SK-N-SH (cell line): ENCODE measurements at regions not wholly inside any gene's neighbourhood (a gene's known extent, or its start where the extent isn't known, plus 50 kb on each side); places are given as distances from the start of the nearest gene placed in this dataset.

Experiments
- CTCF ChIA-PET: fragments of 300-600, 350-600 bp; formaldehyde crosslinking; extraction: SDS; loops from one replicate; lab custom pipeline; 2021; lab: Yijun Ruan, JAX
- POLR2A ChIA-PET: fragments of 350-600 bp; sonication (Branson Sonifier 250); formaldehyde crosslinking; extraction: SDS; loops from one replicate; lab custom pipeline; 2020; ENCODE audit warnings: antibody characterized with exemption, inconsistent platforms; lab: Yijun Ruan, JAX
- DNase-seq: peaks from one replicate; pipeline ENCODE4 v3.0.0; 2012
- H2AFZ ChIP-seq: fragments of 200-600 bp; sonication (generic); 2 replicates; pipeline ENCODE4 v1.8.1; 2016; ENCODE audit warnings: antibody characterized with exemption, mild to moderate bottlenecking, low read depth
- H3F3A ChIP-seq: fragments of 200-600 bp; sonication (generic); replicated peaks from 2 replicates; pipeline ENCODE3; 2016; ENCODE audit warnings: antibody characterized with exemption, mild to moderate bottlenecking; ENCODE audit not compliant: insufficient read depth
- H3K27ac ChIP-seq, 2 experiments: fragments of 200-500 bp in 1 of 2; fragments of 200-600 bp in 1 of 2; sonication (Bioruptor generic) in 1 of 2; sonication (generic), shearing (Covaris generic) in 1 of 2; 2 replicates each; pipeline versions ENCODE4 v1.5.1 to v1.6.1; 2014 to 2016; ENCODE audit warnings: low read depth in 2 of 2, inconsistent platforms in 1 of 2, low read length in 1 of 2, mild to moderate bottlenecking in 1 of 2, mixed read lengths in 1 of 2
- H3K27me3 ChIP-seq: fragments of 200-600 bp; sonication (generic), shearing (Covaris generic); 2 replicates; pipeline ENCODE4 v1.6.1; 2016; ENCODE audit warnings: mixed run types; ENCODE audit not compliant: insufficient read depth
- H3K36me3 ChIP-seq, 2 experiments: fragments of 200-500 bp in 1 of 2; fragments of 200-600 bp in 1 of 2; sonication (Bioruptor generic) in 1 of 2; sonication (generic) in 1 of 2; replicated peaks in 1 of 2; 2 replicates each; pipeline versions ENCODE3 to v1.5.1; 2014 to 2016; ENCODE audit warnings: low read length in 1 of 2, mild to moderate bottlenecking in 1 of 2; ENCODE audit not compliant: insufficient read depth in 2 of 2, control insufficient read depth in 1 of 2
- H3K4me1 ChIP-seq, 2 experiments: fragments of 200-500 bp in 1 of 2; fragments of 200-600 bp in 1 of 2; sonication (Bioruptor generic) in 1 of 2; sonication (generic), shearing (Covaris generic) in 1 of 2; 2 replicates each; pipeline versions ENCODE4 v1.5.1 to v1.6.1; 2014 to 2016; ENCODE audit warnings: low read depth in 1 of 2, low read length in 1 of 2, mixed run types in 1 of 2; ENCODE audit not compliant: insufficient read depth in 2 of 2, control insufficient read depth in 1 of 2
- H3K4me2 ChIP-seq: fragments of 200-600 bp; sonication (generic), shearing (Covaris generic); 2 replicates; pipeline ENCODE4 v1.6.1; 2017; ENCODE audit warnings: mixed run types
- H3K4me3 ChIP-seq, 2 experiments: fragments of 200-500 bp in 1 of 2; fragments of 200-600 bp in 1 of 2; sonication (Bioruptor generic) in 1 of 2; sonication (generic), shearing (Covaris generic) in 1 of 2; 2 replicates each; pipeline versions ENCODE4 v1.5.1 to v1.8.1; 2014 to 2016; ENCODE audit warnings: low read depth in 2 of 2, inconsistent platforms in 1 of 2, low read length in 1 of 2, mild to moderate bottlenecking in 1 of 2, mixed read lengths in 1 of 2, moderate library complexity in 1 of 2
- H3K79me2 ChIP-seq: fragments of 200-600 bp; sonication (generic); 2 replicates; pipeline ENCODE4 v1.8.1; 2017; ENCODE audit warnings: mild to moderate bottlenecking; ENCODE audit not compliant: insufficient read depth
- H3K9ac ChIP-seq: fragments of 200-600 bp; sonication (generic); 2 replicates; pipeline ENCODE4 v1.6.1; 2017; ENCODE audit warnings: mixed run types
- H3K9me2 ChIP-seq: fragments of 200-600 bp; sonication (generic); 2 replicates; pipeline ENCODE4 v1.6.1; 2017; ENCODE audit warnings: mixed run types
- H3K9me3 ChIP-seq: fragments of 200-600 bp; sonication (generic); 2 replicates; pipeline ENCODE4 v1.6.1; 2017; ENCODE audit warnings: mixed run types, mild to moderate bottlenecking, moderate library complexity
- H4K20me1 ChIP-seq: fragments of 200-600 bp; sonication (generic); 2 replicates; pipeline ENCODE4 v1.6.1; 2017; ENCODE audit warnings: mild to moderate bottlenecking, mixed run types; ENCODE audit not compliant: insufficient read depth
- CTCF ChIP-seq: fragments of 200-600 bp; sonication (generic); IDR thresholded peaks from 2 replicates; pipeline ENCODE4 v1.6.1; 2017; ENCODE audit warnings: antibody characterized with exemption, mild to moderate bottlenecking, moderate library complexity
- FOXM1 ChIP-seq: IDR thresholded peaks from 2 replicates; pipeline ENCODE4 v1.4.0; 2012; ENCODE audit warnings: low read depth, mild to moderate bottlenecking
- IRF3 ChIP-seq: fragments of 150-350 bp; IDR thresholded peaks from 2 replicates; pipeline ENCODE4 v1.6.1; 2016; ENCODE audit warnings: mild to moderate bottlenecking, low read depth, low read length
- NRF1 ChIP-seq: IDR thresholded peaks from 2 replicates; pipeline ENCODE4 v1.6.1; 2012; ENCODE audit warnings: low read depth, mild to moderate bottlenecking, low read length
- RAD21 ChIP-seq: IDR thresholded peaks from 2 replicates; pipeline ENCODE4 v1.6.1; 2012; ENCODE audit warnings: mild to moderate bottlenecking, low read length
- RFX5 ChIP-seq: IDR thresholded peaks from 2 replicates; pipeline ENCODE4 v1.6.1; 2012; ENCODE audit warnings: mild to moderate bottlenecking, improper control_type of control experiment, low read length
- TEAD4 ChIP-seq: IDR thresholded peaks from 2 replicates; pipeline ENCODE4 v1.4.0; 2012; ENCODE audit warnings: mild to moderate bottlenecking, borderline replicate concordance; ENCODE audit not compliant: insufficient read depth
- USF2 ChIP-seq: fragments of 150-350 bp; IDR thresholded peaks from 2 replicates; pipeline ENCODE4 v1.6.1; 2017; ENCODE audit warnings: antibody characterized with exemption, low read length, low read depth, borderline replicate concordance
- YY1 ChIP-seq: IDR thresholded peaks from 2 replicates; pipeline ENCODE4 v1.4.0; 2012; ENCODE audit warnings: low read depth, mild to moderate bottlenecking
- WGBS: methylation state at CpG from one replicate; pipeline ENCODE4 v1.1.6; 2017; ENCODE audit warnings: low lambda C conversion rate; 5-methylcytosine and 5-hydroxymethylcytosine counted together
- TF ChIP-seq, protein P1 (sequence below): IDR thresholded peaks from 2 replicates; pipeline ENCODE4; 2012
- TF ChIP-seq, protein P2 (sequence below): IDR thresholded peaks from 2 replicates; pipeline ENCODE4 v1.6.1; 2012; ENCODE audit warnings: mild to moderate bottlenecking, low read depth, low read length, moderate library complexity

DNA sequence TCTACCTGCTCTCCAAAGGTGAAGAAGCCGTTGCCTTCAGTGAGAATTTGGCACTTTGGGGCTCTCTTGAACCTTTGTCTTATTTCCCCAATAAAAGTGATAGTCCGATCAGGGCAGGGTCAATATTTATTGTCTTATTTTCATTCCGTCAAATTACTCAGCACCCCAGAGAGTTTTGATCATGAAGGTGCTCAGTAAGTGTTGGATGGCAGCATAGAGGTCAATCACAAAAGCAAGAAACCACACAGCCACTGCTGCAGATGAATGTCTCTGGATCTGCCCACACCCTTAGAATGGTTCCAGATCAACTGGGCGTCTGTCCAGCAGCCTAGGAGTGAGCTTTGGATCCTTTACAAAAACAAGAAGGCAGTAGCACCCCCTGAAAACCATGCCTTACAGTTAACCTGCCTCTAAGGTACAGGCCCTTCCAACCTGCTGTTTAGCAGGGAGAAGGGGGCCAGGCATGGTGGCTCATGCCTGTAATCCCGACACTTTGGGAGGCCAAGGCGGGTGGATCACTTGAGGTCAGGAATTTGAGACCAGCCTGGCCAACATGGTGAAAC is 97.3 kb downstream of the PSMG1 start:
- no peak for TF ChIP-seq RFX5
- no peak for TF ChIP-seq YY1
- no peak for TF ChIP-seq IRF3
- no peak for DNase-seq
- ChIA-PET POLR2A (interaction anchor here (0.8 to 1.6 kb wide), 2 partner anchors 96 to 233 kb away, joined by 3 read pairs; no protein-coding TSS in a partner anchor), CTCF (interaction anchor here (0.7 to 1.9 kb wide), 4 partner anchors 14 to 329 kb away, joined by 3 to 5 read pairs (median 3); no protein-coding TSS in a partner anchor)
- Histone ChIP-seq H3K4me1 (no peaks in the 10 kb centered on the region; a peak in 1 of 4 replicates), H3K79me2 (no peaks in the 10 kb centered on the region), H2AFZ (no peak overlapping the region), H3K4me3 (no peak overlapping the region), H3K27me3 (no peaks in the 10 kb centered on the region), H3K9me2 (no peaks in the 10 kb centered on the region), H3K36me3 (no peaks in the 10 kb centered on the region), H4K20me1 (no peaks in the 10 kb centered on the region), H3K9ac (no peak overlapping the region), H3F3A (no peaks in the 10 kb centered on the region), H3K4me2 (no peak overlapping the region), H3K9me3 (no peaks in the 10 kb centered on the region), H3K27ac (no peak overlapping the region)
- 90% methylated on average over 6 of the region's 6 CpGs for WGBS

DNA sequence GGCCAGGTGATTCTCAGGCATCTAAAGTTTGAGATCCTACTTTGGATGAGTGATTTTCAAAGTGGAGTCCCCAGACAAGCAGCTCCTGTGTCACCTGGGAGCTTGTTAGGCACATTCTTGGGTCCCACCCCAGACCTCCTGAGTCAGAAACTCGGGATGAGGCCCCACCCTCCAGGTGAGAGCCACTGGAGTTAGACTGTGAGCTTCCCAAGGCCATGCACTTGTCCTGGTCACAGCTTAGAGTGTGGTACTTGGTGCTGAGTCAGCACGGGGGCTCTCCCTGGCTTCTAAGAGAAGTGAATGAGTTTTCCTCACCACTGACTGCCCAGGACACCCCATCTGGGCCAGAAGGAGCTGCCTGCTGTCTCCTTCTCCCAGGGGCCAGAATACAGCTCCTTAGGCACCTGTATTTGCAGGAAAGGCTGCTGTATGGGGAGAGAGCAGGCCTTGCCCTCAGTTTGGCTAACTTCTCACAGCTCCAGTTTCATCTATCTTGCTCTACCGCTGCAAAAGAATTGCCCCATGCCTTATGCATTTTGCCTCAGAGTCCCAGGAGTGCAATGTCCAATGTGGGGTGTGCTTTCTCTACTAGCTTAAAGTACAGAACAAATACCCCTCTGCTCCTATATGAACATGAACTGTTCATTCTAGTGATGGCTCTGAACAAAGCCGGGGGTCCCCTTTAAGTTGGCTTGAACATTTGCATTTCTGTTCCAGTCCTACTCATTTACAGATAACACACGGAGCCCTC is 98.1 kb downstream of the PSMG1 start:
- WGBS, result 56% methylated on average over 4 of the region's 5 CpGs
- H3K27ac ChIP-seq, result no peak overlapping the region
- CTCF ChIA-PET, result interaction anchor here (1.0 to 2.0 kb wide), 5 partner anchors 12 to 101 kb away, joined by 3 to 7 read pairs (median 4); no protein-coding TSS in a partner anchor
- no peak overlapping the region for H3K9ac ChIP-seq
- no peaks in the 10 kb centered on the region for H3K79me2 ChIP-seq
- H3K9me3 ChIP-seq, result no peaks in the 10 kb centered on the region
- H3F3A ChIP-seq, result no peaks in the 10 kb centered on the region
- no peak for DNase-seq
- no peak overlapping the region for H3K4me2 ChIP-seq
- no peaks in the 10 kb centered on the region; a peak in 1 of 4 replicates for H3K4me1 ChIP-seq
- TF ChIP-seq TEAD4, result no peak
- TF ChIP-seq RAD21, result no peak
- TF ChIP-seq USF2, result no peak
- TF ChIP-seq NRF1, result no peak
- no peak for TF ChIP-seq FOXM1
- TF ChIP-seq, protein P1, sequence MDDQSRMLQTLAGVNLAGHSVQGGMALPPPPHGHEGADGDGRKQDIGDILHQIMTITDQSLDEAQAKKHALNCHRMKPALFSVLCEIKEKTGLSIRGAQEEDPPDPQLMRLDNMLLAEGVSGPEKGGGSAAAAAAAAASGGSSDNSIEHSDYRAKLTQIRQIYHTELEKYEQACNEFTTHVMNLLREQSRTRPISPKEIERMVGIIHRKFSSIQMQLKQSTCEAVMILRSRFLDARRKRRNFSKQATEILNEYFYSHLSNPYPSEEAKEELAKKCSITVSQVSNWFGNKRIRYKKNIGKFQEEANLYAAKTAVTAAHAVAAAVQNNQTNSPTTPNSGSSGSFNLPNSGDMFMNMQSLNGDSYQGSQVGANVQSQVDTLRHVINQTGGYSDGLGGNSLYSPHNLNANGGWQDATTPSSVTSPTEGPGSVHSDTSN, result no peak
- TF ChIP-seq, protein P2, sequence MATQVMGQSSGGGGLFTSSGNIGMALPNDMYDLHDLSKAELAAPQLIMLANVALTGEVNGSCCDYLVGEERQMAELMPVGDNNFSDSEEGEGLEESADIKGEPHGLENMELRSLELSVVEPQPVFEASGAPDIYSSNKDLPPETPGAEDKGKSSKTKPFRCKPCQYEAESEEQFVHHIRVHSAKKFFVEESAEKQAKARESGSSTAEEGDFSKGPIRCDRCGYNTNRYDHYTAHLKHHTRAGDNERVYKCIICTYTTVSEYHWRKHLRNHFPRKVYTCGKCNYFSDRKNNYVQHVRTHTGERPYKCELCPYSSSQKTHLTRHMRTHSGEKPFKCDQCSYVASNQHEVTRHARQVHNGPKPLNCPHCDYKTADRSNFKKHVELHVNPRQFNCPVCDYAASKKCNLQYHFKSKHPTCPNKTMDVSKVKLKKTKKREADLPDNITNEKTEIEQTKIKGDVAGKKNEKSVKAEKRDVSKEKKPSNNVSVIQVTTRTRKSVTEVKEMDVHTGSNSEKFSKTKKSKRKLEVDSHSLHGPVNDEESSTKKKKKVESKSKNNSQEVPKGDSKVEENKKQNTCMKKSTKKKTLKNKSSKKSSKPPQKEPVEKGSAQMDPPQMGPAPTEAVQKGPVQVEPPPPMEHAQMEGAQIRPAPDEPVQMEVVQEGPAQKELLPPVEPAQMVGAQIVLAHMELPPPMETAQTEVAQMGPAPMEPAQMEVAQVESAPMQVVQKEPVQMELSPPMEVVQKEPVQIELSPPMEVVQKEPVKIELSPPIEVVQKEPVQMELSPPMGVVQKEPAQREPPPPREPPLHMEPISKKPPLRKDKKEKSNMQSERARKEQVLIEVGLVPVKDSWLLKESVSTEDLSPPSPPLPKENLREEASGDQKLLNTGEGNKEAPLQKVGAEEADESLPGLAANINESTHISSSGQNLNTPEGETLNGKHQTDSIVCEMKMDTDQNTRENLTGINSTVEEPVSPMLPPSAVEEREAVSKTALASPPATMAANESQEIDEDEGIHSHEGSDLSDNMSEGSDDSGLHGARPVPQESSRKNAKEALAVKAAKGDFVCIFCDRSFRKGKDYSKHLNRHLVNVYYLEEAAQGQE, result no peak
- TF ChIP-seq CTCF, result no peak
- POLR2A ChIA-PET, result interaction anchor here (0.7 to 1.6 kb wide), 3 partner anchors 95 to 249 kb away, joined by 3 to 4 read pairs (median 3); no protein-coding TSS in a partner anchor
- H4K20me1 ChIP-seq, result no peaks in the 10 kb centered on the region
- no peak overlapping the region for H2AFZ ChIP-seq
- no peak overlapping the region for H3K4me3 ChIP-seq
- H3K9me2 ChIP-seq, result no peaks in the 10 kb centered on the region
- H3K36me3 ChIP-seq, result no peaks in the 10 kb centered on the region
- H3K27me3 ChIP-seq, result no peaks in the 10 kb centered on the region
